GM19395 (cell line): ENCODE measurements at regions not wholly inside any gene's neighbourhood (a gene's known extent, or its start where the extent isn't known, plus 50 kb on each side); places are given as distances from the start of the nearest gene placed in this dataset.

Source experiments
- ATAC-seq: cut with Tn5 transposase; IDR thresholded peaks from one replicate; pipeline ENCODE4 v1.9.1; 2021; ENCODE audit warnings: mild to moderate bottlenecking, moderate library complexity; ENCODE audit not compliant: unreplicated experiment

- no peak for ATAC-seq
Measured at GRCh38 chr11:79918846-79919245, 478.0 kb upstream of the TENM4 start.

GRCh38 chr11:79906164-79906563 is 465.3 kb upstream of the TENM4 start:
- no peak for ATAC-seq

DNA sequence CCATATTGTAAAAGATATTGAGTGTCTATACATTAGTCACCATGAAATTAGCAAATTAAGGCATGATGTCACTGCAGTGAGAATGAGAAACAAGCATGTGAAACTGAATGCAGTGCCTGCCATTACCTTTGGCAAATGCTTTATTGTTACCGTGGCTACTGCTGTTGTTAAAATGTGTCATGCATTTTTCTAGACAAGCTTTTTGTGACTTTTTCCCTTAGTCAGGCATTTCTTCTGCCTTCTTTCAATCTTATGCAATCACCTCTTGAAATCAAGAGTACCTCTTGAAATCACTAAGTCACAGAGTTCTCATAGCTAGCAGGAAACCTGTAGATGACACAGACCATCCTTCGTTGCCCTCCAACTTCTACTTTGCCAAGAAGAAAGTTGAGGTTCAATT is 461.7 kb upstream of the TENM4 start:
- no peak for ATAC-seq

DNA sequence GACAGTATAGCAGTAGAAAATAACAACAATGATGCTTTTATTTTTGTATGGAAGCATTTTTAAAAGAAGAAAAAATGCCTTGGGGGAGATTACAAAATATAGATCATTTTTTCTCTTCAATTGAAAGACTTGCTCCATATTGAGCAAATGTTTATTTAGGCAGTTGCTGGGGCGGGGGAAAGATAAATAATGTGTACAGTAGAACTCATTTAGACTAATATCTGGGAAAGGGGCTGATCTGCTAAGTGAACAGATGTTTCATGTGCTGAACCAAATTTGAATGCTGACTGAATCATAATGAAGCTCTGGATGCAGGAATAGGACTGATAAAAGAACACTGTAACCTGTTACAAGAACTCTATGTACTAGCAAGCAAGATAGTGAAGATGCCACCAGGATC is 457.1 kb upstream of the TENM4 start:
- no peak for ATAC-seq

- no peak for ATAC-seq
Measured at GRCh38 chr11:79896258-79896657, 455.4 kb upstream of the TENM4 start.

GRCh38 chr11:79894111-79894510 is 453.3 kb upstream of the TENM4 start:
- ATAC-seq = no peak

GRCh38 chr11:79890272-79890671 is 449.4 kb upstream of the TENM4 start:
- no peak for ATAC-seq

DNA sequence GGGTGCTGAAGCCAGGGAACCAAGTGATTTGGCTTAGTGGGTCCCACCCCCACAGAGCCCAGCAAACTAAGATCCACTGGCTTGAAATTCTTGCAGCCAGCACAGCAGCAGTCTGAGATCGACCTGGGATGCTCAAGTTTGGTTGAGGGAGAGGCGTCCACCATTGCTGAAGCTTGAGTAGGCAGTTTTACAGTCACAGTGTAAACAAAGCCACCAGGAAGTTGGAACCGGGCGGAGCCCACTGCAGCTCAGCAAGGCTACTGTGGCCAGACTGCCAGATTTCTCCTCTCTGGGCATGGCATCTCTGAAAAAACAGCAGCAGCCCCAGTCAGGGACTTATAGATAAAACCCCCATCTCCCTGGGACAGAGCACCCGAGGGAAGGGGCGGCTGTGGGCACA is 424.1 kb upstream of the TENM4 start:
- no peak for ATAC-seq

DNA sequence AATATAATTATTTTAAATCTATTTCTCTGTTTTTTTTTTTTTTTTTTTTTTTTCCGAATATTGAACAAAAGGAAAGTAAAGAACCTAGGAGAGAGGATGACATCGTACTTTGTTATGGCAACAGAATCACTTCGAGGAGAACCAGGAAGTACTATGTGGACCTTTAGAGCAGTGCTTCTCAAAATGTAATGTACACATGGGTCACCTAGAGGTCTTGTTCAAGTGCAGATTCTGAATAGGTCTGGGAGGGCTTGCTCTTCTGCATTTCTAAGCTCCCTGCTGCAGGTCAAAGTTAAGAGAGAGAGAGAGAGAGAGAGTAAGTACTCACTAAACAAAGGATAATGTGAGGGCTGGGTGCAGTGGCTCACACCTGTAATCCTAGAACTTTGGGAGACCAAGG is 419.5 kb upstream of the TENM4 start:
- no peak for ATAC-seq

- ATAC-seq = no peak
Measured at GRCh38 chr11:79857377-79858214, 416.8 kb upstream of the TENM4 start.

GRCh38 chr11:79852176-79852575 is 411.3 kb upstream of the TENM4 start:
- ATAC-seq = no peak

DNA sequence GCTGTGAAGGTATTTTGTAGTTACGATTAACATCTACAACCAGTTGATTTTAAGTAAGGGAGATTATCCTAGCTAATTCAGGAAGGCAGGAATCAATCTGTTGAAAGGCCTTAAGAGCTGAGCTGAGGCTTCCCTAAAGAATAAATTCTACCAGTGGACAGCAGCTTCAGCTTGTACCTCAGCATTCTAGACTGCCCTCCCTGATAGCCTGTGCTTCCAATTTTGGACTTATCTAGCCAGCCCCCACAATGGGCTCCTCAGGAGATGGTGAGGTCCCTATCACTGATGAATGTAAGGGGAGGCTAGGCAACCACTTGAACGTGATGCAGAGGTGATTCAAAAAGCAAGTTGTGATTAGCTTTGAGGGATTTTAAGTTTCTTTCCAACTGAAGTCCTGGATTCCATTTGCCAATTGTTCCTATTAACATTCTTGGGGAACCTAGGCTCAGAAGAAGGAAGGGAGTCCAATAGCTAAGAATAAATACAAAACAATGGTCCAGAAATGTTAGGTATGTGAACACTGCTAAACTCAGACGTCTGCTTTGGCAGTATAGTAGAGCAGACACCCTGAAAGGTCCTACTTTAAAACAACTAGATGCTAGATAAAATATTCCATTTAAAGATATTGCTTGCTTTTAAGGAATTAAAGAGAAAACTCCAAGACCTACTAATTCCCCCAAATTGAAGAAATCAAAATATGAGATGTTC is 404.3 kb upstream of the TENM4 start:
- ATAC-seq = no peak

DNA sequence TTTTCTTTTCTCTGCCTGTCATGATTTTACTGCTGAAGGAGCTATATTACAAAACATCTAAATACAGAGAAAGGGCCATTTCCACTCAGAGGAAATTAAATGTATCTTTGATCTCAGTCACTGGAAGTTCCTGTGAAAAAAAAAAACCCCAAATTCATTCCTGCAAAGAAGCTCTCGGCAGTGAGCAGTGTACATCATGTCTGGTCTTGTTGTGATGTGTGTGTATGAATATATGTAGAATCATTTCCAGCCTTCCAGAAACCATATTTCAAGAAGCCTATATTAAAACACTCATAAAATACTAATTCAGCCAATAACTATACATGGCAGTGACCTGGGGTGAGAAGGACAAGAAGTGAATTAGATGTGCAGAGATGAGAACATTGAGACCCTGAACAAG is 393.2 kb upstream of the TENM4 start:
- no peak for ATAC-seq

GRCh38 chr11:79830446-79830845 is 389.6 kb upstream of the TENM4 start:
- no peak for ATAC-seq

GRCh38 chr11:79829891-79830290 is 389.1 kb upstream of the TENM4 start:
- ATAC-seq = no peak

DNA sequence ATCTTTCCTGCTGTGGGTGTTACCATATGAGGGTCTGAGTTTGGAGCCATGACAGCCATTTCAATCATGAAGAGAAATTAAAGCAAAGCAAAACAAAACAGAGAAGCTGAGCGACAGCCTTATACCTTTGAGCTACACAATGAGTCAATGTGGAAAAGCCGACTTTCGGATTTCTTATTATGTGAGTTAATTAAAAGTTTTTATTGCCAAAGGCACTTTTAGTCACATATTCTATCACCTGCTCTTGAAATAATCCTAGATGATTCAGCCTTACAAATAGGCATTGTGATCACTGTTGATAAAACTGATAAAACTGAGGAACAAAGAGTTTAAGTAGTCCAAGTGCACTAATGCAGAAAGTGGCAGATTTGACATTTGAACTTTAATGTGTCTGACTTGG is 381.9 kb upstream of the TENM4 start:
- ATAC-seq = no peak

- ATAC-seq = no peak
Measured at GRCh38 chr11:79813551-79813950, 372.7 kb upstream of the TENM4 start.

DNA sequence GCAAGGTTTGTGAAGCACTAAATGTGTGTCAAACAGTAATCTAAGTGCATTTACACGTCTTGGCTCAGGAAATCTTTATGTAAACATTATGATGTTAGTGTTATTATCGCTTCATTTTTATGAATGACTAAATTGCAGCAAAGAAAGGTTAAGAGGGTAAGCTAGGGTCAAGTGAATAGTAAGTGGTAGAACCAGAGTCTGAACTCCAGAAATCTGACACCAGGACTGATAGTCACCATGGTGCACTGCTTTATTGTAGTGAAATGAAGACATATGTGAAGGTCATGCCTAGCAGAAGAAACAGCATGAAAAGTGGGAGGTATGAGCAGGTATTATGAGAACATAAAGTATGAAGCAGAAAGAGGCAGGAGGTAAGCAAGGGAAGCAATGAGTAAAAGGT is 368.7 kb upstream of the TENM4 start:
- ATAC-seq = no peak

- no peak for ATAC-seq
Measured at GRCh38 chr11:79807506-79807905, 366.7 kb upstream of the TENM4 start.

DNA sequence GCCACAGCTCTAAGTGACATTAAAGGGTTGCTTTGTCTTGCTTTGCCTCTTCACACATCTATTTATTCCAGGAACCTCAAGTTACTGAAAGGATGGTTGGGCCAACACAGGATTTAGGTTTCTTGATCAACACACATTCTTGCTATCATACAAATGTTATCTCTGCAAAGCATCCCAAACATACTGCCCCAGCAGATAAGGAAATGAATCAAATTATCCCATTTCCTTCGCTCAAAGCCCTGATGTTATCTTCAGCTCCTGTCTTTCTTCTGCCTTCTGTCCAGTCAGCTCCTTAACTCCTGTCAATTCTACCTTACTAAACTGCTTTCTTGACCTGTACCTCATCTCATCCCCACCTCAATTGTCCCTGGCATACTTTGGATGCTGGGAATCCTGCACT is 355.9 kb upstream of the TENM4 start:
- ATAC-seq = no peak

DNA sequence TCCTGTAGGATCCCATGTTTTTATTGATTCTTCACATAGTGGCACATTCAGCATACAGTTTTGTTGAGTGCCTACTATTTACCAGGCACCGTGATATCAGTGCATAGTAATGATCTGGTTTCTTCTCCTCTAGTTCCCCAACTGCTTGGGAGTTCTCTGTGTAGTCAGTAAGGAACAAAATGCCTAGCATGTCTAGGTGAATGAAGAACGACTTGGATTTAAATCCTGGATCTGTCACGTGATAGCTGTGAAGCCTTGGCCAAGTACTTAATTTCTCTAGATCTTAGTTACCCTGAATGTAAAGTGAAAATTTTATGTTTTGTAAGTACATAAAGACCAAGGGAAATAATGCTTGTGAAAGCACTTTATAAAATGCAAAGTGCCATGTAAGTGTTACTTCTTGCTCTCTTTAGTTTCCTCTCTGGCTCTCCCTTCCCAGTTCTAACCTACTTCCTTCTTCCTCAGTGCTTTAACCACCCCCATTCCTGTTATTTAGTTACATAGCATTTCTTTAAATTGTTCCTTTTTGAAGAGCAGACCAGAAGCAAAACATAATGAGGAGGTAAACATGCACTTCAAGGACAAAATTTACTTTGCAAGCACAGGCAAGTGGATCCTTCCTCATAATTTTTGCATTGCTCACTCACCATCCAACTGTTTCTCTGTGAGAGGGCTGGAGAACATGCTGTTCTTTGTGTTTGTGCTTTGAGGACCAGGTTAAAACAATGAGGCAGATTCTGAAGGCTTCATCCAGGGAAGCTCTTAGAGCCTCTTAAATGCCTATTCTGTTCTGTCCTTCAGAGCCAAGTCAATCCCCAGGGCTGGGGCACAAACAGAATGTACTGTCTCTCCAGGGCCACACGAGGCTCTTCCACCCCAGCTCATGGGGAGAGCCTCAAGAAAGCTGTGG is 353.9 kb upstream of the TENM4 start:
- no peak for ATAC-seq
